Peyer's patch (tissue), 4 donors: ENCODE measurements at regions not wholly inside any gene's neighbourhood (a gene's known extent, or its start where the extent isn't known, plus 50 kb on each side); places are given as distances from the start of the nearest gene placed in this dataset.

Source experiments
- DNase-seq, 3 donors: peaks; one replicate each; pipeline ENCODE4 v3.0.0-alpha.2; 2017 to 2019
- H3K27ac ChIP-seq, 4 donors: fragments of 200-600 bp; sonication (generic); one replicate each; pipeline ENCODE4 v1.5.1; 2016 to 2019
- H3K27me3 ChIP-seq, 2 donors: fragments of 200-600 bp; sonication (generic); one replicate each; pipeline ENCODE4 v1.5.1; 2019
- H3K36me3 ChIP-seq, 3 donors: fragments of 200-600 bp; sonication (generic); one replicate each; pipeline ENCODE4 v1.5.1; 2016 to 2019
- H3K4me1 ChIP-seq, 4 donors: fragments of 200-600 bp; sonication (generic); one replicate each; pipeline ENCODE4 v1.5.1; 2016 to 2019
- H3K4me3 ChIP-seq, 4 donors: fragments of 200-600 bp; sonication (generic); 1 replicate in 3 of 4; 2 replicates in 1 of 4; pipeline ENCODE4 v1.5.1; 2016 to 2019; ENCODE audit warnings: mild to moderate bottlenecking in 1 of 4
- H3K9me3 ChIP-seq, 4 donors: fragments of 200-600 bp; sonication (generic); one replicate each; pipeline ENCODE4 v1.5.1; 2016 to 2019; ENCODE audit warnings: mild to moderate bottlenecking in 1 of 4
- POLR2A ChIP-seq, 2 donors: fragments of 450-650 bp; IDR thresholded peaks; one replicate each; pipeline ENCODE4 v1.5.1; 2017; ENCODE audit warnings: antibody characterized with exemption in 2 of 2, mild to moderate bottlenecking in 2 of 2, moderate library complexity in 2 of 2
- TF ChIP-seq, protein P1 (sequence below), 6 experiments: fragments of 450-650 bp in 4 of 6; fragments of 200-600 bp in 2 of 6; sonication (generic) in 1 of 6; IDR thresholded peaks; one replicate each; pipeline ENCODE4 v1.5.1; 2017 to 2019; ENCODE audit warnings: antibody characterized with exemption in 6 of 6, mild to moderate bottlenecking in 3 of 6, moderate library complexity in 1 of 6

- no peak overlapping the region for H3K27ac ChIP-seq
- no peaks in the 10 kb centered on the region for H3K9me3 ChIP-seq
- no peak for DNase-seq
- no peaks in the 10 kb centered on the region for H3K27me3 ChIP-seq
- no peaks in the 10 kb centered on the region for H3K4me1 ChIP-seq
- TF ChIP-seq, protein P1, sequence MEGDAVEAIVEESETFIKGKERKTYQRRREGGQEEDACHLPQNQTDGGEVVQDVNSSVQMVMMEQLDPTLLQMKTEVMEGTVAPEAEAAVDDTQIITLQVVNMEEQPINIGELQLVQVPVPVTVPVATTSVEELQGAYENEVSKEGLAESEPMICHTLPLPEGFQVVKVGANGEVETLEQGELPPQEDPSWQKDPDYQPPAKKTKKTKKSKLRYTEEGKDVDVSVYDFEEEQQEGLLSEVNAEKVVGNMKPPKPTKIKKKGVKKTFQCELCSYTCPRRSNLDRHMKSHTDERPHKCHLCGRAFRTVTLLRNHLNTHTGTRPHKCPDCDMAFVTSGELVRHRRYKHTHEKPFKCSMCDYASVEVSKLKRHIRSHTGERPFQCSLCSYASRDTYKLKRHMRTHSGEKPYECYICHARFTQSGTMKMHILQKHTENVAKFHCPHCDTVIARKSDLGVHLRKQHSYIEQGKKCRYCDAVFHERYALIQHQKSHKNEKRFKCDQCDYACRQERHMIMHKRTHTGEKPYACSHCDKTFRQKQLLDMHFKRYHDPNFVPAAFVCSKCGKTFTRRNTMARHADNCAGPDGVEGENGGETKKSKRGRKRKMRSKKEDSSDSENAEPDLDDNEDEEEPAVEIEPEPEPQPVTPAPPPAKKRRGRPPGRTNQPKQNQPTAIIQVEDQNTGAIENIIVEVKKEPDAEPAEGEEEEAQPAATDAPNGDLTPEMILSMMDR (IDR thresholded peaks at IDR 0.05), result no peak
- TF ChIP-seq POLR2A (IDR thresholded peaks at IDR 0.05), result no peak
- no peak overlapping the region for H3K4me3 ChIP-seq
- no peaks in the 10 kb centered on the region for H3K36me3 ChIP-seq
These were observed 147.9 kb downstream of the PTCSC3 start for GRCh38 chr14:36028665-36029064.

DNA sequence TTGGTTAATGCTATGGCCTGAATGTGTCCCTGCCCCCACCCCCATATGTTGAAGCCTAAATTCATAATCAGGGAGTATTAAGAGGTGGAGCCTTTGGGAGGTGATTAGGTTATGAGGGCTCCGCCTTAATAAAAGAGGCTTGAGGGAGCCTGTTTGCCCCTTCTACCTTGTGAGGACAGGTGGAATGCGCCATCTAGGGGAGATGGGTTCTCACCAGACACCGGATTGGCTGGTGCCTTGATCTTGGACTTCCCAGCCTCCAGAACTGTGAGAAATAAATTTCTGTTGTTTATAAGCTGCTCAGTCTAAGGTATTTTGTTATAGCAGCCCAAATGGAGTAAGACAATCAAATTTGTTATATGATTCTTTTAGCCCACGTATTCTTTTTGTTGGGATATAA lies 148.3 kb downstream of the PTCSC3 start:
- H3K27me3 ChIP-seq, result no peaks in the 10 kb centered on the region
- H3K4me1 ChIP-seq, result no peaks in the 10 kb centered on the region
- TF ChIP-seq, protein P1 (IDR thresholded peaks at IDR 0.05), result no peak
- no peak for TF ChIP-seq POLR2A (IDR thresholded peaks at IDR 0.05)
- no peaks in the 10 kb centered on the region for H3K9me3 ChIP-seq
- DNase-seq, result no peak
- H3K27ac ChIP-seq, result no peak overlapping the region
- H3K4me3 ChIP-seq, result no peak overlapping the region
- H3K36me3 ChIP-seq, result no peaks in the 10 kb centered on the region

DNA sequence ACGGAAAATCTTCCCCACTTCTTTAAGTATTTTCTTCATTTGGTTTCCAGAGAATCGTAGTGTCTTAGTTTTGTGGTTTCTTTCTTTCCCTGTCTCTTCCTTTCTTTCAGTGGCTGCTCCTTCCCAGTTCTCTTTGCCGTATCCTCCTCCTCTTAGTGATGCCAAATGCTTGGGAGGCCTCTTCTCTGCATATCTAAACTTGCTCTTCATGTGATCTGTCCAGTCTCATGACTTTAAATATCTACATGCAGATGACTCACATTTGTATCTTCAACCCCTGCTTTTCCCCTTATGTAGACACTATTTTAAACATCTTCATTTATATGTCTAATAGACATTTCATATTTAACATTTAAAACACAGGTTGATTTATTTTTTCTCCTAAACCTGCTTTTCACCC lies 149.2 kb downstream of the PTCSC3 start:
- no peaks in the 10 kb centered on the region for H3K36me3 ChIP-seq
- H3K4me1 ChIP-seq, result no peaks in the 10 kb centered on the region

GRCh38 chr14:36022765-36023410 lies 153.6 kb downstream of the PTCSC3 start:
- no peak for DNase-seq
- H3K9me3 ChIP-seq, result no peaks in the 10 kb centered on the region
- no peaks in the 10 kb centered on the region for H3K4me1 ChIP-seq
- H3K36me3 ChIP-seq, result no peaks in the 10 kb centered on the region
- no peaks in the 10 kb centered on the region for H3K27me3 ChIP-seq
- TF ChIP-seq, protein P1 (IDR thresholded peaks at IDR 0.05), result no peak
- no peak for TF ChIP-seq POLR2A (IDR thresholded peaks at IDR 0.05)
- no peak overlapping the region for H3K27ac ChIP-seq
- H3K4me3 ChIP-seq, result no peak overlapping the region

More for the DNA sequence above, 149.2 kb downstream of the PTCSC3 start:
- no peaks in the 10 kb centered on the region for H3K27me3 ChIP-seq
- TF ChIP-seq POLR2A (IDR thresholded peaks at IDR 0.05), result no peak
- TF ChIP-seq, protein P1 (IDR thresholded peaks at IDR 0.05), result no peak
- H3K4me3 ChIP-seq, result no peak overlapping the region
- H3K9me3 ChIP-seq, result no peaks in the 10 kb centered on the region
- H3K27ac ChIP-seq, result no peak overlapping the region
- no peak for DNase-seq

- no peaks in the 10 kb centered on the region for H3K36me3 ChIP-seq
- TF ChIP-seq, protein P1 (IDR thresholded peaks at IDR 0.05), result no peak
- TF ChIP-seq POLR2A (IDR thresholded peaks at IDR 0.05), result no peak
- no peaks in the 10 kb centered on the region for H3K9me3 ChIP-seq
- H3K4me1 ChIP-seq, result no peaks in the 10 kb centered on the region
- DNase-seq, result no peak
- H3K27ac ChIP-seq, result no peak overlapping the region
- H3K4me3 ChIP-seq, result no peak overlapping the region
- H3K27me3 ChIP-seq, result no peaks in the 10 kb centered on the region
These were observed 154.8 kb downstream of the PTCSC3 start for GRCh38 chr14:36021591-36022320.
